ENCODE measurements at regions not wholly inside any gene's neighbourhood (a gene's known extent, or its start where the extent isn't known, plus 50 kb on each side); places are given as distances from the start of the nearest gene placed in this dataset.

DNA sequence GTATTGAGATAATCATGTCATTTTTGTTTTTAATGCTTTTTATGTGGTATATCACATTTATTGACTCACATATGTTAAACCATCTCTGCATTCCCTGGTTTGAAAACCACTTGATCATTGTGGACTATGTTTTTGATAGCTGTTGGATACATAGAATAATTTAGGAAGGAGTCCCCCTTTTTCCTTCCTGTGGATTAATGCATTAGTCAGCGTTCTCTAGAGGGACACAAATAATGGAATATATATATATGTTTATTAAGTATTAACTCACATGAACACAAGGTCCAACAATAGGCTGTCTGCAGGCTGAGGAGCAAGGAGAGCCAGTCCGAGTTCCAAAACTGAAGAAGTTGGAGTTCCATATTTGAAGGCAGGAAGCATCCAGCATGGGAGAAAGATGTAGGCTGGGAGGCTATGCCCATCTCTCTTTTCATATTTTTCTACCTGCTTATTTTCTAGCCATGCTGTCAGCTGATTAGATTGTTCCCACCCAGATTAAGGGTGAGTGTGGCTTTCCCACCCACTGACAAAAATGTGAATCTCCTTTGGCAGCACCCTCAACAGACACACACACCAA lies 123.8 kb downstream of the ZNF280B start:
- no peak for TF ChIP-seq TCF4 (CRISPR knock-in tag; IDR thresholded peaks at IDR 0.05; ENCODE audit: borderline replicate concordance)
- TF ChIP-seq OSR1 (CRISPR knock-in tag; IDR thresholded peaks at IDR 0.05) = no peak
- TF ChIP-seq POU6F1 (CRISPR knock-in tag; IDR thresholded peaks at IDR 0.05; ENCODE audit: borderline replicate concordance, low read depth) = no peak
- TF ChIP-seq ARNTL (CRISPR knock-in tag; IDR thresholded peaks at IDR 0.05; ENCODE audit: borderline replicate concordance, low read depth) = no peak
- TF ChIP-seq TOX (CRISPR knock-in tag; IDR thresholded peaks at IDR 0.05; ENCODE audit: borderline replicate concordance) = no peak
- no peak for TF ChIP-seq CSDC2 (CRISPR knock-in tag; IDR thresholded peaks at IDR 0.05)
- no peak for TF ChIP-seq ZC3H10 (CRISPR knock-in tag; IDR thresholded peaks at IDR 0.05)
- no peak for TF ChIP-seq CSRNP3 (CRISPR knock-in tag; IDR thresholded peaks at IDR 0.05)
- ATAC-seq = no peak

- TF ChIP-seq BACH2 (CRISPR knock-in tag; IDR thresholded peaks at IDR 0.05; ENCODE audit: borderline replicate concordance) = no peak
- TF ChIP-seq CSDC2 (CRISPR knock-in tag; IDR thresholded peaks at IDR 0.05) = no peak
- no peak for ATAC-seq
Observed at GRCh38 chr22:22386602-22387385, 121.7 kb downstream of the ZNF280B start.

- ATAC-seq = no peak
- TF ChIP-seq ZC3H10 (CRISPR knock-in tag; IDR thresholded peaks at IDR 0.05) = no peak
- TF ChIP-seq TCF4 (CRISPR knock-in tag; IDR thresholded peaks at IDR 0.05; ENCODE audit: borderline replicate concordance) = no peak
- no peak for TF ChIP-seq ZFP3 (CRISPR knock-in tag; IDR thresholded peaks at IDR 0.05)
- no peak for TF ChIP-seq ARNTL (CRISPR knock-in tag; IDR thresholded peaks at IDR 0.05; ENCODE audit: borderline replicate concordance, low read depth)
- no peak for TF ChIP-seq ESRRG (CRISPR knock-in tag; IDR thresholded peaks at IDR 0.05)
- TF ChIP-seq, protein P1, sequence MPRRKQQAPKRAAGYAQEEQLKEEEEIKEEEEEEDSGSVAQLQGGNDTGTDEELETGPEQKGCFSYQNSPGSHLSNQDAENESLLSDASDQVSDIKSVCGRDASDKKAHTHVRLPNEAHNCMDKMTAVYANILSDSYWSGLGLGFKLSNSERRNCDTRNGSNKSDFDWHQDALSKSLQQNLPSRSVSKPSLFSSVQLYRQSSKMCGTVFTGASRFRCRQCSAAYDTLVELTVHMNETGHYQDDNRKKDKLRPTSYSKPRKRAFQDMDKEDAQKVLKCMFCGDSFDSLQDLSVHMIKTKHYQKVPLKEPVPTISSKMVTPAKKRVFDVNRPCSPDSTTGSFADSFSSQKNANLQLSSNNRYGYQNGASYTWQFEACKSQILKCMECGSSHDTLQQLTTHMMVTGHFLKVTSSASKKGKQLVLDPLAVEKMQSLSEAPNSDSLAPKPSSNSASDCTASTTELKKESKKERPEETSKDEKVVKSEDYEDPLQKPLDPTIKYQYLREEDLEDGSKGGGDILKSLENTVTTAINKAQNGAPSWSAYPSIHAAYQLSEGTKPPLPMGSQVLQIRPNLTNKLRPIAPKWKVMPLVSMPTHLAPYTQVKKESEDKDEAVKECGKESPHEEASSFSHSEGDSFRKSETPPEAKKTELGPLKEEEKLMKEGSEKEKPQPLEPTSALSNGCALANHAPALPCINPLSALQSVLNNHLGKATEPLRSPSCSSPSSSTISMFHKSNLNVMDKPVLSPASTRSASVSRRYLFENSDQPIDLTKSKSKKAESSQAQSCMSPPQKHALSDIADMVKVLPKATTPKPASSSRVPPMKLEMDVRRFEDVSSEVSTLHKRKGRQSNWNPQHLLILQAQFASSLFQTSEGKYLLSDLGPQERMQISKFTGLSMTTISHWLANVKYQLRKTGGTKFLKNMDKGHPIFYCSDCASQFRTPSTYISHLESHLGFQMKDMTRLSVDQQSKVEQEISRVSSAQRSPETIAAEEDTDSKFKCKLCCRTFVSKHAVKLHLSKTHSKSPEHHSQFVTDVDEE (CRISPR knock-in tag; IDR thresholded peaks at IDR 0.05) = no peak
- TF ChIP-seq ZNF70 (CRISPR knock-in tag; IDR thresholded peaks at IDR 0.05) = no peak
- TF ChIP-seq ISL1 (CRISPR knock-in tag; IDR thresholded peaks at IDR 0.05) = no peak
- no peak for TF ChIP-seq CSRNP3 (CRISPR knock-in tag; IDR thresholded peaks at IDR 0.05)
- TF ChIP-seq, protein P2, sequence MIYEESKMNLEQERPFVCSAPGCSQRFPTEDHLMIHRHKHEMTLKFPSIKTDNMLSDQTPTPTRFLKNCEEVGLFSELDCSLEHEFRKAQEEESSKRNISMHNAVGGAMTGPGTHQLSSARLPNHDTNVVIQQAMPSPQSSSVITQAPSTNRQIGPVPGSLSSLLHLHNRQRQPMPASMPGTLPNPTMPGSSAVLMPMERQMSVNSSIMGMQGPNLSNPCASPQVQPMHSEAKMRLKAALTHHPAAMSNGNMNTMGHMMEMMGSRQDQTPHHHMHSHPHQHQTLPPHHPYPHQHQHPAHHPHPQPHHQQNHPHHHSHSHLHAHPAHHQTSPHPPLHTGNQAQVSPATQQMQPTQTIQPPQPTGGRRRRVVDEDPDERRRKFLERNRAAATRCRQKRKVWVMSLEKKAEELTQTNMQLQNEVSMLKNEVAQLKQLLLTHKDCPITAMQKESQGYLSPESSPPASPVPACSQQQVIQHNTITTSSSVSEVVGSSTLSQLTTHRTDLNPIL (CRISPR knock-in tag; IDR thresholded peaks at IDR 0.05; ENCODE audit: low read depth) = no peak
- TF ChIP-seq OSR1 (CRISPR knock-in tag; IDR thresholded peaks at IDR 0.05) = no peak
- TF ChIP-seq ZNF8 (CRISPR knock-in tag; IDR thresholded peaks at IDR 0.05) = no peak
- TF ChIP-seq GLIS3 (CRISPR knock-in tag; IDR thresholded peaks at IDR 0.05) = no peak
- no peak for TF ChIP-seq TOX (CRISPR knock-in tag; IDR thresholded peaks at IDR 0.05; ENCODE audit: borderline replicate concordance)
Observed at GRCh38 chr22:22387386-22387736, 121.2 kb downstream of the ZNF280B start.

DNA sequence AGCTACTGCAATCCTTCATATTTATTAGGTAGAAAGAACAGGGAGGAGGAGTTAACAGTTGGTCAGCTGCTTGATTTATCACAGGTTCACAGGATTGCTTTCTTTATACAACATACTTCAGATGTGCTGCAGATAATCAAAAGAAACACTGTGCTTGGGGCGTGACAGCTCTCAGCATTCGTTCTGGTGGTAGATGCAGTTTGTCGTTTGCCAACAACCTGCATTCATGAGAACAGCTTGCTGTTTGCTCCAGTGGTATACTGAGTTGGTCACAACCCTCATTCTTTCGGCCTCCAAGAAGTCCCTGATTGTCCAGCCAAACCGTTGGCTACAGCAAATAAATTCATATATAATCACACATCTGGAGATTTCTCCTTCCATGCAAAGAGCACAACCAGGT lies 120.5 kb downstream of the ZNF280B start:
- no peak for ATAC-seq
- no peak for TF ChIP-seq SNAI2 (CRISPR knock-in tag; IDR thresholded peaks at IDR 0.05)
- TF ChIP-seq ISL1 (CRISPR knock-in tag; IDR thresholded peaks at IDR 0.05) = no peak
- no peak for TF ChIP-seq TOX (CRISPR knock-in tag; IDR thresholded peaks at IDR 0.05; ENCODE audit: borderline replicate concordance)
